H1 (cell line): ENCODE measurements at regions not wholly inside any gene's neighbourhood (a gene's known extent, or its start where the extent isn't known, plus 50 kb on each side); places are given as distances from the start of the nearest gene placed in this dataset.

ENCODE experiments used
- CTCF ChIA-PET: fragments of 300-600 bp; sonication (Branson Sonifier 250); formaldehyde crosslinking; loops from one replicate; lab custom pipeline; 2021; ENCODE audit not compliant: partially characterized antibody; lab: Charles Lee
- POLR2A ChIA-PET: fragments of 300-600 bp; sonication (Branson Sonifier 250); formaldehyde crosslinking; loops from one replicate; lab custom pipeline; 2021; ENCODE audit warnings: inconsistent platforms; ENCODE audit not compliant: partially characterized antibody; lab: Charles Lee
- DNase-seq, 2 experiments: peaks; one replicate each; pipeline versions ENCODE4 v3.0.0 to v3.0.0-alpha.2; 2010 to 2022; ENCODE audit warnings: low spot score in 2 of 2, low read depth in 1 of 2, mixed read lengths in 1 of 2
- FAIRE-seq: peaks from 2 replicates; lab custom pipeline; 2011; peaks lifted over from hg19 to GRCh38; lab: Jason Lieb, UNC
- H2AFZ ChIP-seq: 2 replicates; pipeline ENCODE4 v1.8.1; 2012; ENCODE audit warnings: low read length, inconsistent platforms
- H2AK5ac ChIP-seq: 2 replicates; pipeline ENCODE4 v1.6.1; 2013; ENCODE audit warnings: low read depth, low read length
- H2BK120ac ChIP-seq: replicated peaks from 2 replicates; pipeline ENCODE3; 2013; ENCODE audit warnings: low read depth, low read length, inconsistent platforms
- H2BK12ac ChIP-seq: 2 replicates; pipeline ENCODE4 v1.6.1; 2013; ENCODE audit warnings: low read depth, low read length
- H2BK15ac ChIP-seq: 2 replicates; pipeline ENCODE4 v1.6.1; 2013; ENCODE audit warnings: low read length
- H2BK20ac ChIP-seq: 2 replicates; pipeline ENCODE4 v1.6.1; 2013; ENCODE audit warnings: low read length
- H2BK5ac ChIP-seq: 2 replicates; pipeline ENCODE4 v1.6.1; 2013; ENCODE audit warnings: low read depth, low read length
- H3K14ac ChIP-seq: 2 replicates; pipeline ENCODE4 v1.6.1; 2013; ENCODE audit warnings: inconsistent platforms; ENCODE audit not compliant: insufficient read length
- H3K18ac ChIP-seq: 2 replicates; pipeline ENCODE4 v1.6.1; 2013; ENCODE audit warnings: low read length; ENCODE audit errors: extremely low read depth
- H3K23ac ChIP-seq: 2 replicates; pipeline ENCODE4 v1.6.1; 2013; ENCODE audit warnings: inconsistent platforms; ENCODE audit not compliant: insufficient read length
- H3K23me2 ChIP-seq: 2 replicates; pipeline ENCODE4 v1.6.1; 2013; ENCODE audit warnings: low read depth, low read length
- H3K27ac ChIP-seq: 2 replicates; pipeline ENCODE4 v1.6.1; 2011; ENCODE audit warnings: low read depth, low read length, inconsistent platforms
- H3K27me3 ChIP-seq, 4 experiments: replicated peaks in 1 of 4; 1 replicate in 1 of 4; 2 replicates in 3 of 4; pipeline versions ENCODE4 v1.6.1 to v1.8.1; 2011 to 2013; ENCODE audit warnings: low read length in 3 of 4, mild to moderate bottlenecking in 3 of 4, inconsistent platforms in 2 of 4, mixed read lengths in 2 of 4, moderate library complexity in 1 of 4; ENCODE audit not compliant: control insufficient read depth in 3 of 4, insufficient read depth in 3 of 4; ENCODE audit errors: extremely low read depth in 1 of 4
- H3K36me3 ChIP-seq, 4 experiments: 2 replicates each; pipeline versions ENCODE4 v1.6.1 to v1.8.1; 2011 to 2013; ENCODE audit warnings: mild to moderate bottlenecking in 4 of 4, low read length in 3 of 4, moderate library complexity in 2 of 4, control low read depth in 1 of 4, inconsistent platforms in 1 of 4; ENCODE audit not compliant: insufficient read depth in 4 of 4, control insufficient read depth in 2 of 4
- H3K4ac ChIP-seq: replicated peaks from 2 replicates; pipeline ENCODE3; 2013; ENCODE audit warnings: low read length, low read depth, mixed read lengths, inconsistent platforms; ENCODE audit not compliant: insufficient read length
- H3K4me1 ChIP-seq, 4 experiments: replicated peaks in 1 of 4; 1 replicate in 1 of 4; 2 replicates in 3 of 4; pipeline versions ENCODE4 v1.6.1 to v1.8.1; 2011 to 2013; ENCODE audit warnings: low read length in 3 of 4, inconsistent platforms in 2 of 4, mixed read lengths in 1 of 4; ENCODE audit not compliant: insufficient read depth in 4 of 4, control insufficient read depth in 3 of 4
- H3K4me2 ChIP-seq, 2 experiments: 2 replicates each; pipeline versions ENCODE4 v1.6.1 to v1.8.1; 2011 to 2013; ENCODE audit warnings: low read depth in 2 of 2, low read length in 2 of 2, control low read depth in 1 of 2, inconsistent platforms in 1 of 2, mild to moderate bottlenecking in 1 of 2; ENCODE audit not compliant: insufficient read depth in 1 of 2
- H3K4me3 ChIP-seq, 4 experiments: fragments of 200-600, 300-600 bp in 1 of 4; sonication (generic), shearing (Covaris generic), sonication (Bioruptor Twin) in 1 of 4; 2 replicates each; pipeline versions ENCODE4 v1.5.1 to v1.8.1; 2011 to 2016; ENCODE audit warnings: low read length in 4 of 4, low read depth in 3 of 4, control low read depth in 2 of 4, inconsistent platforms in 2 of 4, mild to moderate bottlenecking in 2 of 4, mixed read lengths in 1 of 4, moderate library complexity in 1 of 4; ENCODE audit not compliant: insufficient read depth in 2 of 4; ENCODE audit errors: extremely low read depth in 1 of 4
- H3K56ac ChIP-seq: replicated peaks from 2 replicates; pipeline ENCODE3; 2013; ENCODE audit warnings: low read depth, mild to moderate bottlenecking, mixed read lengths, low read length, inconsistent platforms; ENCODE audit not compliant: insufficient read length
- H3K79me1 ChIP-seq: 2 replicates; pipeline ENCODE4 v1.6.1; 2013; ENCODE audit warnings: low read depth, low read length, control low read depth
- H3K79me2 ChIP-seq, 2 experiments: 2 replicates each; pipeline versions ENCODE4 v1.6.1 to v1.8.1; 2012 to 2013; ENCODE audit warnings: low read length in 2 of 2, mild to moderate bottlenecking in 2 of 2, inconsistent platforms in 1 of 2; ENCODE audit not compliant: insufficient read depth in 2 of 2, control insufficient read depth in 1 of 2
- H3K9ac ChIP-seq, 4 experiments: replicated peaks in 1 of 4; 1 replicate in 1 of 4; 2 replicates in 3 of 4; pipeline versions ENCODE4 v1.6.1 to v1.8.1; 2011 to 2013; ENCODE audit warnings: low read depth in 3 of 4, low read length in 3 of 4, control low read depth in 2 of 4, mild to moderate bottlenecking in 2 of 4, moderate library complexity in 2 of 4, inconsistent platforms in 1 of 4; ENCODE audit errors: extremely low read depth in 1 of 4
- H3K9me3 ChIP-seq, 2 experiments: 2 replicates each; pipeline versions ENCODE4 v1.6.1 to v1.8.1; 2012 to 2013; ENCODE audit warnings: mild to moderate bottlenecking in 2 of 2, moderate library complexity in 2 of 2, control low read depth in 1 of 2, inconsistent platforms in 1 of 2, low read depth in 1 of 2, low read length in 1 of 2, mixed read lengths in 1 of 2; ENCODE audit not compliant: insufficient read depth in 2 of 2
- H4K20me1 ChIP-seq, 2 experiments: replicated peaks in 1 of 2; 2 replicates each; pipeline versions ENCODE3 to v1.8.1; 2011 to 2013; ENCODE audit warnings: inconsistent platforms in 2 of 2, low read length in 2 of 2, mild to moderate bottlenecking in 1 of 2; ENCODE audit not compliant: insufficient read depth in 2 of 2, control insufficient read depth in 1 of 2
- H4K5ac ChIP-seq: 2 replicates; pipeline ENCODE4 v1.6.1; 2013; ENCODE audit warnings: low read length, low read depth, mixed read lengths, inconsistent platforms; ENCODE audit not compliant: insufficient read length
- H4K8ac ChIP-seq: 2 replicates; pipeline ENCODE4 v1.8.0; 2013; ENCODE audit warnings: mild to moderate bottlenecking, moderate library complexity, low read length, inconsistent platforms; ENCODE audit not compliant: insufficient read depth; ENCODE audit errors: extremely low read depth
- H4K91ac ChIP-seq: replicated peaks from 2 replicates; pipeline ENCODE3; 2013; ENCODE audit warnings: low read length, mixed read lengths, inconsistent platforms; ENCODE audit not compliant: insufficient read length
- KDM1A ChIP-seq: fragments of 200-600, 300-600 bp; sonication (generic); IDR thresholded peaks from 2 replicates; pipeline ENCODE4 v1.7.1; 2016; ENCODE audit warnings: mild to moderate bottlenecking, low read length, borderline replicate concordance
- POU5F1 ChIP-seq: IDR thresholded peaks from 2 replicates; pipeline ENCODE4 v1.6.1; 2011; ENCODE audit warnings: low read depth, mild to moderate bottlenecking, low read length, moderate library complexity

DNA sequence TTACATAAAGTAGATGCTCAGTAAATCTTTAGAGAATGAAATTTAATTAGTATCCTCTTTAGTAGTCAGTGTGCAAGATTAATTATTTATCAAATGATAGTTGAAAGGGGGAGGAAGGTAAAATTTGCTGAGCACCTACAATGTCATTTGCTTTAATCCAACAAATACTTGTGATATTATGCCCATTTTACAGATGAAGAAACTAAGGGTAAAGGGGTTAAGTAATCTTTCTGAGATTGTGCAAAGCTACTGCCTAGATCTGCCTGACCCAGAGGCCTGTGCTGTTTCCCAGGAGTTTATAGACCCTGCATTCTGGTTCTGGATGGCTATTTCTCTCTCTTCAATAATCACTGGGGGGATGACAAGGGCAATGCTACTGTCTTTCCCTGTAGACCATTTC, 58.3 kb upstream of the BACH2 start:
- peak; percentile 36; the same call in 1 of the 2 replicates for TF ChIP-seq KDM1A
- no peak for TF ChIP-seq POU5F1
- Histone ChIP-seq H4K91ac (no peak overlapping the region), H2AK5ac (no peak overlapping the region), H3K4me1 (peaks cover 0 to 3% (median 0%) of the 10 kb centered on the region in 4 experiments; a peak in 2 of 7 replicates), H2BK20ac (no peak overlapping the region), H4K5ac (no peak overlapping the region), H2BK15ac (no peak overlapping the region), H3K18ac (no peak overlapping the region), H3K14ac (no peak overlapping the region), H3K23ac (no peak overlapping the region), H4K8ac (no peak overlapping the region), H3K27me3 (peaks cover 0 to 2% (median 0%) of the 10 kb centered on the region in 4 experiments; a peak in 1 of 7 replicates), H2BK120ac (no peak overlapping the region), H3K27ac (no peak overlapping the region), H3K4me3 (no peak overlapping the region), H3K4me2 (no peak overlapping the region), H3K56ac (no peak overlapping the region), H3K9ac (no peak overlapping the region), H3K23me2 (no peaks in the 10 kb centered on the region; the same call in 1 of the 2 replicates), H2BK12ac (no peak overlapping the region), H3K4ac (no peak overlapping the region), H4K20me1 (no peaks in the 10 kb centered on the region), H3K79me1 (no peaks in the 10 kb centered on the region), H3K79me2 (no peaks in the 10 kb centered on the region), H2BK5ac (no peak overlapping the region), H3K9me3 (no peaks in the 10 kb centered on the region), H2AFZ (no peak overlapping the region), H3K36me3 (no peaks in the 10 kb centered on the region)
- POLR2A ChIA-PET = no interaction called here
- DNase-seq (no peak), FAIRE-seq (no peak)
- CTCF ChIA-PET = no interaction called here
